ENCODE measurements at regions not wholly inside any gene's neighbourhood (a gene's known extent, or its start where the extent isn't known, plus 50 kb on each side); places are given as distances from the start of the nearest gene placed in this dataset.
A peak's percentile ranks its signal among the peaks of the same experiment; 100 is the strongest.
"Not testable (repeated sequence)": the region's sequence is repeated elsewhere in the genome, so short reads cannot be mapped to it uniquely, and the experiment has no call there.

GRCh38 chr16:33771211-33771610, 311.8 kb downstream of the TP53TG3F start:
- H3K9ac ChIP-seq (ENCODE audit: low read length); H3K4me3 Mint-ChIP-seq; H3K4me3 ChIP-seq (ENCODE audit: control extremely low read depth in 1 of 5, extremely low read depth in 1 of 5, insufficient read depth in 1 of 5, low read depth in 2 of 5, low read length in 4 of 5); H3K4me1 ChIP-seq (ENCODE audit: control insufficient read depth in 2 of 2, insufficient read depth in 2 of 2, low read length in 2 of 2); POLR2A ChIA-PET; DNase-seq; intact Hi-C loops (cut with micrococcal nuclease); ATAC-seq (ENCODE audit: low read depth); H3K27me3 Mint-ChIP-seq; H2AFZ ChIP-seq (ENCODE audit: insufficient read depth, low read depth, low read length, poor library complexity, severe bottlenecking); H3K9me3 Mint-ChIP-seq (ENCODE audit: insufficient read depth); H3K4me2 ChIP-seq (replicated peaks; ENCODE audit: low read depth, low read length, poor library complexity, severe bottlenecking); H3K4me1 Mint-ChIP-seq; H3K36me3 ChIP-seq (replicated peaks in 1 of 2; ENCODE audit: control extremely low read depth in 1 of 2, control insufficient read depth in 1 of 2, extremely low read depth in 1 of 2, insufficient read depth in 2 of 2, low read length in 1 of 2); H4K20me1 ChIP-seq (ENCODE audit: control insufficient read depth, insufficient read depth, low read length, poor library complexity, severe bottlenecking); H3K27ac Mint-ChIP-seq; H3K27ac ChIP-seq (ENCODE audit: low read length in 2 of 2); CTCF ChIA-PET; H3K9me3 ChIP-seq (ENCODE audit: control extremely low read depth in 1 of 3, control insufficient read depth in 2 of 3, insufficient read depth in 1 of 3, low read length in 2 of 3); H3K27me3 ChIP-seq (replicated peaks in 1 of 4; ENCODE audit: control extremely low read depth in 1 of 4, control insufficient read depth in 3 of 4, insufficient read depth in 4 of 4, low read length in 3 of 4); H3K79me2 ChIP-seq (ENCODE audit: control insufficient read depth, insufficient read depth, low read length): not testable (repeated sequence)
- WGBS (ENCODE audit: insufficient coverage) = 80% methylated on average over 3 of the region's 22 CpGs

GRCh38 chr16:33773966-33774365, 314.6 kb downstream of the TP53TG3F start:
- not testable (repeated sequence) for ATAC-seq (ENCODE audit: low read depth)

GRCh38 chr16:33774724-33775123, 315.3 kb downstream of the TP53TG3F start:
- ATAC-seq (ENCODE audit: low read depth); H3K27ac ChIP-seq (ENCODE audit: low read length in 2 of 2); CTCF ChIA-PET; H3K4me3 ChIP-seq (ENCODE audit: control extremely low read depth in 1 of 5, extremely low read depth in 1 of 5, insufficient read depth in 1 of 5, low read depth in 2 of 5, low read length in 4 of 5); H3K9me3 ChIP-seq (ENCODE audit: control extremely low read depth in 1 of 3, control insufficient read depth in 2 of 3, insufficient read depth in 1 of 3, low read length in 2 of 3); H3K4me1 Mint-ChIP-seq; POLR2A ChIA-PET; H3K9ac ChIP-seq (ENCODE audit: low read length); H3K4me3 Mint-ChIP-seq; H3K27me3 Mint-ChIP-seq; H3K36me3 ChIP-seq (replicated peaks in 1 of 2; ENCODE audit: control extremely low read depth in 1 of 2, control insufficient read depth in 1 of 2, extremely low read depth in 1 of 2, insufficient read depth in 2 of 2, low read length in 1 of 2); H3K9me3 Mint-ChIP-seq (ENCODE audit: insufficient read depth); H3K4me1 ChIP-seq (ENCODE audit: control insufficient read depth in 2 of 2, insufficient read depth in 2 of 2, low read length in 2 of 2); H3K79me2 ChIP-seq (ENCODE audit: control insufficient read depth, insufficient read depth, low read length); H3K27ac Mint-ChIP-seq; H4K20me1 ChIP-seq (ENCODE audit: control insufficient read depth, insufficient read depth, low read length, poor library complexity, severe bottlenecking); H3K4me2 ChIP-seq (replicated peaks; ENCODE audit: low read depth, low read length, poor library complexity, severe bottlenecking); H3K27me3 ChIP-seq (replicated peaks in 1 of 4; ENCODE audit: control extremely low read depth in 1 of 4, control insufficient read depth in 3 of 4, insufficient read depth in 4 of 4, low read length in 3 of 4); DNase-seq; H2AFZ ChIP-seq (ENCODE audit: insufficient read depth, low read depth, low read length, poor library complexity, severe bottlenecking); intact Hi-C loops (cut with micrococcal nuclease): not testable (repeated sequence)
- no CpG with 5 or more reads among the region's 1 CpG for WGBS (ENCODE audit: insufficient coverage)
- TF ChIP-seq CTCF (IDR thresholded peaks at IDR 0.05) = peak; percentile 21

More at GRCh38 chr16:33773966-33774365, 314.6 kb downstream of the TP53TG3F start:
- H3K4me3 Mint-ChIP-seq; H3K4me1 ChIP-seq (ENCODE audit: control insufficient read depth in 2 of 2, insufficient read depth in 2 of 2, low read length in 2 of 2); DNase-seq; H3K4me1 Mint-ChIP-seq; H2AFZ ChIP-seq (ENCODE audit: insufficient read depth, low read depth, low read length, poor library complexity, severe bottlenecking); intact Hi-C loops (cut with micrococcal nuclease); H3K9me3 Mint-ChIP-seq (ENCODE audit: insufficient read depth); H3K4me2 ChIP-seq (replicated peaks; ENCODE audit: low read depth, low read length, poor library complexity, severe bottlenecking); H3K27me3 Mint-ChIP-seq; H3K27me3 ChIP-seq (replicated peaks in 1 of 4; ENCODE audit: control extremely low read depth in 1 of 4, control insufficient read depth in 3 of 4, insufficient read depth in 4 of 4, low read length in 3 of 4); H4K20me1 ChIP-seq (ENCODE audit: control insufficient read depth, insufficient read depth, low read length, poor library complexity, severe bottlenecking); H3K27ac ChIP-seq (ENCODE audit: low read length in 2 of 2); H3K4me3 ChIP-seq (ENCODE audit: control extremely low read depth in 1 of 5, extremely low read depth in 1 of 5, insufficient read depth in 1 of 5, low read depth in 2 of 5, low read length in 4 of 5); H3K79me2 ChIP-seq (ENCODE audit: control insufficient read depth, insufficient read depth, low read length); H3K36me3 ChIP-seq (replicated peaks in 1 of 2; ENCODE audit: control extremely low read depth in 1 of 2, control insufficient read depth in 1 of 2, extremely low read depth in 1 of 2, insufficient read depth in 2 of 2, low read length in 1 of 2); H3K27ac Mint-ChIP-seq; H3K9ac ChIP-seq (ENCODE audit: low read length); H3K9me3 ChIP-seq (ENCODE audit: control extremely low read depth in 1 of 3, control insufficient read depth in 2 of 3, insufficient read depth in 1 of 3, low read length in 2 of 3); CTCF ChIA-PET; POLR2A ChIA-PET: not testable (repeated sequence)
- WGBS (ENCODE audit: insufficient coverage) = no CpG with 5 or more reads among the region's 2 CpGs

All from B cell (primary cell).